ENCODE measurements at regions not wholly inside any gene's neighbourhood (a gene's known extent, or its start where the extent isn't known, plus 50 kb on each side); places are given as distances from the start of the nearest gene placed in this dataset.

DNA sequence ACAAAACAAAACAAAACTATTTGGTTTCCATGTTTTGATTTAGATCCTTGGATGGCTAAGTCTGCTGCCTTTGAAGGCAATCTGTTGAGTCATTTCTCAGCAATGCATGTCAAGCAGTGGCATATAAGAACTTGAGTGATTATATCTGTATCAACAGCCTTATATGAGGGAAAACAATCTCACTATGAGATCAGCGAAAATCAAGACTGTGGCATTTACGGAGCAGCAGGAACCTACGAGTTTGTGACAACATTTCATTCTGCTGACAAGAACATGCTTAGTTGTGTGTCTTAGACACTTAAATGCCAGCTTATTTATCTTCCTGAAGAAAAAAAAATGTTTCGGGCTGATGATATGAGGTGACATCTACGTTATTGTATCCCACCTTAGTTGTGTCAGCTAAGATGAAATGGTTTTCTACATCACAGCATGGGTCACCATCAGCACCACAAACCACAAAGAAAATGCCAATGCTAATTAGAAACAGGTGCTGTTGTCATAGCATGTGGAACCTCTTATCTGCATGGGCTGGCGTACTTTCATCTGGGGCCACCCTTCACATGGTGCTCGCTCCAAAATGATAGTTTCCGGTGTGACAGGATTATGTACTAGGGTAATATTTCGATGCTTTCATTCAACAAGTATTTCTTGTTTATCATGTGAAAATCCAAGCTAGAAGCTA is 1085.5 kb downstream of the SORCS1 start:
- Histone ChIP-seq H3K9me3 (ENCODE audit: insufficient read depth, low read depth, low read length) (no peaks in the 10 kb centered on the region), H3K4me1 (ENCODE audit: insufficient read depth, low read length) (no peaks in the 10 kb centered on the region), H3K4me3 (ENCODE audit: low read length) (no peak overlapping the region), H3K27ac (ENCODE audit: low read depth, low read length) (no peak overlapping the region), H3K9ac (ENCODE audit: low read depth, low read length) (no peak overlapping the region), H3K27me3 (ENCODE audit: insufficient read depth, low read length) (no peaks in the 10 kb centered on the region), H3K36me3 (ENCODE audit: insufficient read depth, low read length) (no peaks in the 10 kb centered on the region)
- 87% methylated on average over 9 of the region's 9 CpGs for WGBS

DNA sequence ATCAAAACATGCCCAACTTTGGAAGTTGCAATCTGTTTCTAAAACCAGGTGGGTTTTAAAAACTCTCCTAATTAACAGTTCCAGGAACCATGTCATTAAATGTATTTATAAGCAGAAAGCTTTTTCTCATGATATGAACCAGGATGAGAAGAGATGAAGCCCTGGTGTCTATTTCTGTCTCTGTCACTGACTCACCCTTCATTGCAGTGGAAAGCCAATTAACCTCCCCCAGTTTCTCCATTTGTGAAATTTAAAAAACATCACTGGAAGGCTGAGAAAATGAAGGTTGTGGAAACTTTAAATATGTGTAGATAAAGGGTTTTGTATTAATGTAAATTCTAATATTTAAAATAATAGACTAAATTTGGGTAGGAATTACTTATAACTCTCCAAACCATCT is 1088.0 kb downstream of the SORCS1 start:
- H3K27me3 ChIP-seq (ENCODE audit: insufficient read depth, low read length) = no peaks in the 10 kb centered on the region
- H3K36me3 ChIP-seq (ENCODE audit: insufficient read depth, low read length) = no peaks in the 10 kb centered on the region
- no peak overlapping the region for H3K27ac ChIP-seq (ENCODE audit: low read depth, low read length)
- no peaks in the 10 kb centered on the region for H3K4me1 ChIP-seq (ENCODE audit: insufficient read depth, low read length)
- H3K4me3 ChIP-seq (ENCODE audit: low read length) = no peak overlapping the region
- no peak overlapping the region for H3K9ac ChIP-seq (ENCODE audit: low read depth, low read length)
- no peaks in the 10 kb centered on the region for H3K9me3 ChIP-seq (ENCODE audit: insufficient read depth, low read depth, low read length)

GRCh38 chr10:106053061-106053460 is 1111.4 kb downstream of the SORCS1 start:
- H3K36me3 ChIP-seq (ENCODE audit: insufficient read depth, low read length) = no peaks in the 10 kb centered on the region
- no peaks in the 10 kb centered on the region for H3K27me3 ChIP-seq (ENCODE audit: insufficient read depth, low read length)
- no peaks in the 10 kb centered on the region for H3K9me3 ChIP-seq (ENCODE audit: insufficient read depth, low read depth, low read length)
- WGBS = 89% methylated on average over 6 of the region's 6 CpGs
- no peak overlapping the region for H3K9ac ChIP-seq (ENCODE audit: low read depth, low read length)
- no peak overlapping the region for H3K27ac ChIP-seq (ENCODE audit: low read depth, low read length)
- H3K4me3 ChIP-seq (ENCODE audit: low read length) = no peak overlapping the region
- H3K4me1 ChIP-seq (ENCODE audit: insufficient read depth, low read length) = peaks cover 8% of the 10 kb centered on the region; the same call in 1 of the 2 replicates

- WGBS = 97% methylated on average over 2 of the region's 2 CpGs
- H3K27ac ChIP-seq (ENCODE audit: low read depth, low read length) = no peak overlapping the region
- no peak overlapping the region for H3K9ac ChIP-seq (ENCODE audit: low read depth, low read length)
- peaks cover under 1% of the 10 kb centered on the region; the same call in 1 of the 2 replicates for H3K4me1 ChIP-seq (ENCODE audit: insufficient read depth, low read length)
- no peaks in the 10 kb centered on the region for H3K9me3 ChIP-seq (ENCODE audit: insufficient read depth, low read depth, low read length)
- no peak overlapping the region for H3K4me3 ChIP-seq (ENCODE audit: low read length)
- no peaks in the 10 kb centered on the region for H3K36me3 ChIP-seq (ENCODE audit: insufficient read depth, low read length)
- H3K27me3 ChIP-seq (ENCODE audit: insufficient read depth, low read length) = no peaks in the 10 kb centered on the region
Observed at GRCh38 chr10:106044503-106044902, 1120.0 kb downstream of the SORCS1 start.

- H3K36me3 ChIP-seq (ENCODE audit: insufficient read depth, low read length) = no peaks in the 10 kb centered on the region
- H3K9ac ChIP-seq (ENCODE audit: low read depth, low read length) = no peak overlapping the region
- no peak overlapping the region for H3K4me3 ChIP-seq (ENCODE audit: low read length)
- no peaks in the 10 kb centered on the region for H3K27me3 ChIP-seq (ENCODE audit: insufficient read depth, low read length)
- 80% methylated on average over 3 of the region's 3 CpGs for WGBS
- H3K9me3 ChIP-seq (ENCODE audit: insufficient read depth, low read depth, low read length) = no peaks in the 10 kb centered on the region
- no peak overlapping the region for H3K27ac ChIP-seq (ENCODE audit: low read depth, low read length)
- H3K4me1 ChIP-seq (ENCODE audit: insufficient read depth, low read length) = no peaks in the 10 kb centered on the region
Observed at GRCh38 chr10:106043863-106044262, 1120.6 kb downstream of the SORCS1 start.

- H3K9ac ChIP-seq (ENCODE audit: low read depth, low read length) = no peak overlapping the region
- peaks cover 9% of the 10 kb centered on the region; the same call in 1 of the 2 replicates for H3K9me3 ChIP-seq (ENCODE audit: insufficient read depth, low read depth, low read length)
- no peak overlapping the region for H3K27ac ChIP-seq (ENCODE audit: low read depth, low read length)
- H3K4me1 ChIP-seq (ENCODE audit: insufficient read depth, low read length) = no peaks in the 10 kb centered on the region
- no peaks in the 10 kb centered on the region for H3K36me3 ChIP-seq (ENCODE audit: insufficient read depth, low read length)
- 97% methylated on average over 1 of the region's 1 CpG for WGBS
- H3K27me3 ChIP-seq (ENCODE audit: insufficient read depth, low read length) = no peaks in the 10 kb centered on the region
- H3K4me3 ChIP-seq (ENCODE audit: low read length) = no peak overlapping the region
Observed at GRCh38 chr10:106038246-106038645, 1126.3 kb downstream of the SORCS1 start.

DNA sequence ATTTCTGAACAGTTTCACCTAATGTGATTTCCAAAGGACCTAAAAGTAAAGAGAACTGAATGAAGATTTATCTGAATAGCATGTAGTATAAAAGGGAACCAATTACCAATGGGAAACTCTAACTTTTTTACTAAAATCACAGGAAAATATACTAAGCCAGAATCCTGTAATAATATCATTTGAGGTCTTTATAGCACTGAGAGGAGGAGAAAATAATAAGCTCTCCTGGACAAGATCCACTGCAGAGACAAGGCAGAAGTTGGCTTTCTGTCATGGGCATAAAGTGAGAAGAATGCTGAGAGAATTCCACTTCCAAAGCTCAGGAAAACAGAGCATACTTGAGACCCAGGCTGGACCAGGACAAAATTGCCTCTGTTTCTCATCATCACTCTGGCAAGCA is 1131.4 kb downstream of the SORCS1 start:
- no peak overlapping the region for H3K4me3 ChIP-seq (ENCODE audit: low read length)
- H3K27me3 ChIP-seq (ENCODE audit: insufficient read depth, low read length) = no peaks in the 10 kb centered on the region
- H3K27ac ChIP-seq (ENCODE audit: low read depth, low read length) = no peak overlapping the region
- no peaks in the 10 kb centered on the region for H3K36me3 ChIP-seq (ENCODE audit: insufficient read depth, low read length)
- H3K9ac ChIP-seq (ENCODE audit: low read depth, low read length) = no peak overlapping the region
- H3K9me3 ChIP-seq (ENCODE audit: insufficient read depth, low read depth, low read length) = peaks cover 9% of the 10 kb centered on the region; the same call in 1 of the 2 replicates
- no peaks in the 10 kb centered on the region for H3K4me1 ChIP-seq (ENCODE audit: insufficient read depth, low read length)

GRCh38 chr10:106032450-106033002 is 1132.0 kb downstream of the SORCS1 start:
- WGBS = 86% methylated on average over 1 of the region's 1 CpG
- no peaks in the 10 kb centered on the region for H3K27me3 ChIP-seq (ENCODE audit: insufficient read depth, low read length)
- H3K36me3 ChIP-seq (ENCODE audit: insufficient read depth, low read length) = no peaks in the 10 kb centered on the region
- H3K9me3 ChIP-seq (ENCODE audit: insufficient read depth, low read depth, low read length) = peaks cover 9% of the 10 kb centered on the region; the same call in 1 of the 2 replicates
- H3K4me1 ChIP-seq (ENCODE audit: insufficient read depth, low read length) = no peaks in the 10 kb centered on the region
- H3K9ac ChIP-seq (ENCODE audit: low read depth, low read length) = no peak overlapping the region
- H3K4me3 ChIP-seq (ENCODE audit: low read length) = no peak overlapping the region
- no peak overlapping the region for H3K27ac ChIP-seq (ENCODE audit: low read depth, low read length)

GRCh38 chr10:106027240-106027639 is 1137.3 kb downstream of the SORCS1 start:
- 87% methylated on average over 1 of the region's 1 CpG for WGBS
- Histone ChIP-seq H3K27ac (ENCODE audit: low read depth, low read length) (no peak overlapping the region), H3K9me3 (ENCODE audit: insufficient read depth, low read depth, low read length) (no peaks in the 10 kb centered on the region), H3K4me3 (ENCODE audit: low read length) (no peak overlapping the region), H3K4me1 (ENCODE audit: insufficient read depth, low read length) (no peaks in the 10 kb centered on the region), H3K36me3 (ENCODE audit: insufficient read depth, low read length) (no peaks in the 10 kb centered on the region), H3K27me3 (ENCODE audit: insufficient read depth, low read length) (no peaks in the 10 kb centered on the region), H3K9ac (ENCODE audit: low read depth, low read length) (no peak overlapping the region)

GRCh38 chr10:106025208-106025811 is 1139.2 kb downstream of the SORCS1 start:
- H3K27me3 ChIP-seq (ENCODE audit: insufficient read depth, low read length) = no peaks in the 10 kb centered on the region
- H3K9ac ChIP-seq (ENCODE audit: low read depth, low read length) = no peak overlapping the region
- H3K4me1 ChIP-seq (ENCODE audit: insufficient read depth, low read length) = no peaks in the 10 kb centered on the region
- H3K36me3 ChIP-seq (ENCODE audit: insufficient read depth, low read length) = no peaks in the 10 kb centered on the region
- H3K4me3 ChIP-seq (ENCODE audit: low read length) = no peak overlapping the region
- H3K27ac ChIP-seq (ENCODE audit: low read depth, low read length) = no peak overlapping the region
- H3K9me3 ChIP-seq (ENCODE audit: insufficient read depth, low read depth, low read length) = no peaks in the 10 kb centered on the region

GRCh38 chr10:106023329-106023728 is 1141.2 kb downstream of the SORCS1 start:
- no peak overlapping the region for H3K9ac ChIP-seq (ENCODE audit: low read depth, low read length)
- 95% methylated on average over 3 of the region's 3 CpGs for WGBS
- no peaks in the 10 kb centered on the region for H3K9me3 ChIP-seq (ENCODE audit: insufficient read depth, low read depth, low read length)
- no peaks in the 10 kb centered on the region for H3K27me3 ChIP-seq (ENCODE audit: insufficient read depth, low read length)
- H3K4me1 ChIP-seq (ENCODE audit: insufficient read depth, low read length) = no peaks in the 10 kb centered on the region
- H3K4me3 ChIP-seq (ENCODE audit: low read length) = no peak overlapping the region
- H3K27ac ChIP-seq (ENCODE audit: low read depth, low read length) = no peak overlapping the region
- H3K36me3 ChIP-seq (ENCODE audit: insufficient read depth, low read length) = no peaks in the 10 kb centered on the region

Measured in HUES64 (cell line).